Stomach (tissue), 8 donors: ENCODE measurements at regions not wholly inside any gene's neighbourhood (a gene's known extent, or its start where the extent isn't known, plus 50 kb on each side); places are given as distances from the start of the nearest gene placed in this dataset.

ENCODE experiments used
- DNase-seq, 2 donors: peaks; one replicate each; pipeline versions ENCODE4 v3.0.0 to v3.0.0-alpha.2; 2013 to 2019
- H3K27ac ChIP-seq, 5 donors: fragments of 200-600 bp in 4 of 5; sonication (generic) in 4 of 5; one replicate each; pipeline ENCODE4 v1.5.1; 2013 to 2019; ENCODE audit warnings: mild to moderate bottlenecking in 1 of 5, moderate library complexity in 1 of 5
- H3K27me3 ChIP-seq, 3 donors: fragments of 200-600 bp; sonication (generic); one replicate each; pipeline ENCODE4 v1.5.1; 2017 to 2019; ENCODE audit warnings: mixed run types in 1 of 3
- H3K36me3 ChIP-seq, 4 donors: fragments of 200-600 bp; sonication (generic); 1 replicate in 3 of 4; 2 replicates in 1 of 4; pipeline ENCODE4 v1.5.1; 2016 to 2019
- H3K4me1 ChIP-seq, 4 donors: fragments of 200-600 bp; sonication (generic); one replicate each; pipeline ENCODE4 v1.5.1; 2016 to 2019
- H3K4me3 ChIP-seq, 4 donors: fragments of 200-600 bp; sonication (generic) in 3 of 4; one replicate each; pipeline ENCODE4 v1.5.1; 2016 to 2019; ENCODE audit warnings: mild to moderate bottlenecking in 1 of 4
- H3K9me3 ChIP-seq, 4 donors: fragments of 200-600 bp; sonication (generic); one replicate each; pipeline ENCODE4 v1.5.1; 2016 to 2019
- EP300 ChIP-seq: sonication (generic); formaldehyde crosslinking; IDR thresholded peaks from one replicate; pipeline ENCODE4 v1.6.1; 2017; ENCODE audit warnings: antibody characterized with exemption
- POLR2A ChIP-seq, 4 donors: fragments of 450-650 bp; IDR thresholded peaks; one replicate each; pipeline ENCODE4 v1.6.1; 2016; ENCODE audit warnings: antibody characterized with exemption in 4 of 4, control low read depth in 2 of 4, mild to moderate bottlenecking in 1 of 4, moderate library complexity in 1 of 4
- POLR2AphosphoS5 ChIP-seq, 3 donors: sonication (generic); formaldehyde crosslinking; IDR thresholded peaks; one replicate each; pipeline ENCODE4 v1.6.1; 2016; ENCODE audit warnings: antibody characterized with exemption in 3 of 3
- WGBS, 5 donors: extraction: QIAGEN DNeasy Blood & Tissue Kit in 3 of 5; methylation state at CpG; one replicate each; pipeline versions ENCODE4 v1.1.5 to v1.1.7; 2013 to 2018; 5-methylcytosine and 5-hydroxymethylcytosine counted together
- intact Hi-C: fragments of 100-400 bp; cut with DNase I; formaldehyde crosslinking; loops from one replicate; pipeline ENCODE4 v1.15.1; 2023; ENCODE audit warnings: low total_unique reads
- TF ChIP-seq, protein P1 (sequence below), 7 experiments: fragments of 450-650 bp in 4 of 7; fragments of 200-600 bp in 3 of 7; sonication (generic) in 3 of 7; IDR thresholded peaks; one replicate each; pipeline ENCODE4 v1.5.1; 2016 to 2019; ENCODE audit warnings: antibody characterized with exemption in 7 of 7, control low read depth in 2 of 7, mild to moderate bottlenecking in 1 of 7
- donor health status: healthy with polysubstance abuse.
- donor health status: Bipolar disorder and iron deficiency.
- donor health status: healthy.

DNA sequence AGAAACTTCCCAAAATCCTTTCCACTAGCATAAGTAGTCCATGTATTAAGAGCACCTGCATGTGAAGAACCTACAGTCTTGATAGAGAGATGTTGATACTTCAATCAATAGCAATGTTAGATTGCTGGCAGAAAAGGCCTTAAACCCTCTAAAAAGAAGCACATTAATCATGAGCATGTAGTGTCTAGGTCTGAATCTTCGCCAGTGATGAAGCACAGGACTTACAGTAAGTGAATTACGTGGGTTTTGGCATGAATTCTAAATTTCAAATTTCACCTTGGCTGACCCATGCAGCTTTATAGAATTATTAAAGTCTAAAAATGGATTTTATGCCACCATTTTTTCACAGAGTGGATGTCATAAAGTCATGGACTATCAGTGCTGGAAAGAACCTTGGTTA, 791.6 kb upstream of the NOVA1 start:
- DNase-seq, result no peak
- Histone ChIP-seq H3K27me3 (no peaks in the 10 kb centered on the region), H3K4me3 (no peak overlapping the region), H3K9me3 (no peaks in the 10 kb centered on the region), H3K36me3 (no peaks in the 10 kb centered on the region), H3K27ac (no peak overlapping the region), H3K4me1 (no peaks in the 10 kb centered on the region)
- TF ChIP-seq, protein P1, sequence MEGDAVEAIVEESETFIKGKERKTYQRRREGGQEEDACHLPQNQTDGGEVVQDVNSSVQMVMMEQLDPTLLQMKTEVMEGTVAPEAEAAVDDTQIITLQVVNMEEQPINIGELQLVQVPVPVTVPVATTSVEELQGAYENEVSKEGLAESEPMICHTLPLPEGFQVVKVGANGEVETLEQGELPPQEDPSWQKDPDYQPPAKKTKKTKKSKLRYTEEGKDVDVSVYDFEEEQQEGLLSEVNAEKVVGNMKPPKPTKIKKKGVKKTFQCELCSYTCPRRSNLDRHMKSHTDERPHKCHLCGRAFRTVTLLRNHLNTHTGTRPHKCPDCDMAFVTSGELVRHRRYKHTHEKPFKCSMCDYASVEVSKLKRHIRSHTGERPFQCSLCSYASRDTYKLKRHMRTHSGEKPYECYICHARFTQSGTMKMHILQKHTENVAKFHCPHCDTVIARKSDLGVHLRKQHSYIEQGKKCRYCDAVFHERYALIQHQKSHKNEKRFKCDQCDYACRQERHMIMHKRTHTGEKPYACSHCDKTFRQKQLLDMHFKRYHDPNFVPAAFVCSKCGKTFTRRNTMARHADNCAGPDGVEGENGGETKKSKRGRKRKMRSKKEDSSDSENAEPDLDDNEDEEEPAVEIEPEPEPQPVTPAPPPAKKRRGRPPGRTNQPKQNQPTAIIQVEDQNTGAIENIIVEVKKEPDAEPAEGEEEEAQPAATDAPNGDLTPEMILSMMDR (IDR thresholded peaks at IDR 0.05), result no peak
- TF ChIP-seq EP300, result no peak
- TF ChIP-seq POLR2AphosphoS5 (IDR thresholded peaks at IDR 0.05), result no peak
- TF ChIP-seq POLR2A (IDR thresholded peaks at IDR 0.05), result no peak
- intact Hi-C loops, result no loop called here
- 49 to 65% (median 59%) methylated on average over 2 of the region's 2 CpGs for WGBS, 5 donors

DNA sequence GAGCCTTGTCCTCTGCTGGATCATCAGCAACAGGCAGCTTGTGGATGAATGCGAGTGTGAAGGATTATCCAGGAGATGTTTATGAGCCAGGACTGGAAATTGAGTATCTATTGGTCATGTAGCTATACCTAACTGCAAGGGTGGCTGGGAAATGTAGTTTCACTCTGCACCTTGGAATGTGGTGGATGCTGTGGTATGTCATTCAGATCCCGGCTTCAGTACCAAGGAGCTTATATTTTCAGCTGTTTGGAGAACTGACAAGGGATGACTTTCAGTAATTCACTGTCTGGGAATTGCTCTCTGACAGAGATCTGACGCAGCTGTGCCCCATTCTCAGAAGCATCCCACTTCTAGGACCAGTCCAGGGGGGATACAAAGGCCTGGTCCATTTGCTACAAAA, 792.3 kb upstream of the NOVA1 start:
- no peak for DNase-seq
- TF ChIP-seq EP300, result no peak
- TF ChIP-seq POLR2AphosphoS5 (IDR thresholded peaks at IDR 0.05), result no peak
- TF ChIP-seq, protein P1 (IDR thresholded peaks at IDR 0.05), result no peak
- TF ChIP-seq POLR2A (IDR thresholded peaks at IDR 0.05), result no peak
- H3K4me3 ChIP-seq, result no peak overlapping the region
- no peaks in the 10 kb centered on the region for H3K36me3 ChIP-seq
- no peaks in the 10 kb centered on the region for H3K9me3 ChIP-seq
- intact Hi-C loops, result no loop called here
- H3K4me1 ChIP-seq, result no peaks in the 10 kb centered on the region
- no peaks in the 10 kb centered on the region for H3K27me3 ChIP-seq
- H3K27ac ChIP-seq, result no peak overlapping the region
- 60 to 82% (median 66%) methylated on average over 3 of the region's 3 CpGs for whole genome bisulfite sequencing, 5 donors

DNA sequence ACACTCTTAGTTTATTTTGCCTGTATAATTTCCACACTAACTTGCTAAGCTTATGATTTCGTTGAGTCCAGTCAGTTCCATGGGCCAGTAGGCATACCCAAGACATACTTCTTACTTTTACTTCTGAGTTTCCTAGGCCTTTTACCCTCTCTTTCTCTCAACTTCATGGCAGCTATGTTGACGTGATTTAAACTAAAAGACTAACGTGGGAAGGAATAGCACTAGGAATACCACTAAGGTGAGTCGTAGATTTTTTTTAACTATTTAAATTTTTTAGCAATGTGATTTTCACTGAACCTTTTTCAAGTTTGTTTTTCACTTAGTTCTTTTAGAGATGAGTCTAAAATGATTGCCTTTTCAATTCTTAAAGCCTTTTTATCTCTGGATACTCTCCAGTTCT, 793.5 kb upstream of the NOVA1 start:
- H3K4me3 ChIP-seq, result no peak overlapping the region
- no peak for DNase-seq
- TF ChIP-seq EP300 (no peak), POLR2AphosphoS5 (IDR thresholded peaks at IDR 0.05) (no peak), POLR2A (IDR thresholded peaks at IDR 0.05) (no peak)
- TF ChIP-seq, protein P1 (IDR thresholded peaks at IDR 0.05), result no peak
- no peaks in the 10 kb centered on the region for H3K4me1 ChIP-seq
- H3K36me3 ChIP-seq, result no peaks in the 10 kb centered on the region
- H3K27me3 ChIP-seq, result no peaks in the 10 kb centered on the region
- no peaks in the 10 kb centered on the region for H3K9me3 ChIP-seq
- no peak overlapping the region for H3K27ac ChIP-seq
- intact Hi-C loops, result no loop called here
- 75 to 81% (median 77%) methylated on average over 4 of the region's 4 CpGs for WGBS, 5 donors

DNA sequence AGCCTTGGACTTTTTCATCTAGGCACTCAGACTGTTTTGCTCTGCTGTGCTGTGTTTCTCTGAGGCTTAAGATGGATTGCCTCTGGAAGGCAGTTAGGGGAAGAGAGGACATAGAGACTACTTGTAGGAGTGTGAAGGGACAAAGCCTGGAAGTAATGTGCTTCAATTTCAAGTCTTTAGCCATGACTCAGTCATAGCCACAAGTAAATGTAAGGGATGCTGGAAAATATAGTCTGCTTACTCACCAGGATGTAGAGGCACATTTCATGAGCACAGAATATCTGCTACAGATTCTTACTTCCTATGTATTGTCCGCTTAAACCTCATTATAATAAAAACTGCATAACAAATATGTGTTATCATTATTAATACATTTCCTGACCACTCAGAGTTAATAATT, 794.3 kb upstream of the NOVA1 start:
- Histone ChIP-seq H3K9me3 (no peaks in the 10 kb centered on the region), H3K4me3 (no peak overlapping the region), H3K27me3 (no peaks in the 10 kb centered on the region), H3K27ac (no peak overlapping the region), H3K4me1 (no peaks in the 10 kb centered on the region), H3K36me3 (no peaks in the 10 kb centered on the region)
- TF ChIP-seq POLR2AphosphoS5 (IDR thresholded peaks at IDR 0.05), result no peak
- TF ChIP-seq POLR2A (IDR thresholded peaks at IDR 0.05), result no peak
- no peak for TF ChIP-seq EP300
- TF ChIP-seq, protein P1 (IDR thresholded peaks at IDR 0.05), result no peak
- 74 to 98% (median 91%) methylated on average over 1 of the region's 1 CpG for WGBS, 5 donors
- intact Hi-C loops, result no loop called here
- no peak for DNase-seq

DNA sequence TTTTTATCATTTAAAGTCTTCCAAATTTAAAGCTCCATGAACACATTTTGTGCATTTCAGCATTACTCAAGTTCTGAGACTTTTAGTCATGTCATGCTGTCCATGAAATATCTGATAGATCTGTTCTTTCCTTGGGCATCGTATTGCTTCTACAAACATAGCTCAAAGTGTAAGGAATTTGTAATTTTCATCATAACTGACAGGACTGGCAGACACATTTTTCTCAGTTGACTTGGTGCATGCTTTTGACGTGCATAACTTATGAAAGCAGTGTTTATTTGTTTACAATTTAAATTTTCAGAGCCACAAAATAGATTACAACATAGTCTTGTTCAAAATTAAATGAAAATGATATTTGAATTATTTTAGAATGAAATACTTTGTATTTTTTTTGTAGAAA, 812.1 kb upstream of the NOVA1 start:
- TF ChIP-seq EP300, result no peak
- no peak for TF ChIP-seq POLR2AphosphoS5 (IDR thresholded peaks at IDR 0.05)
- no peak for TF ChIP-seq POLR2A (IDR thresholded peaks at IDR 0.05)
- TF ChIP-seq, protein P1 (IDR thresholded peaks at IDR 0.05), result no peak
- Histone ChIP-seq H3K4me3 (no peak overlapping the region), H3K27ac (no peak overlapping the region), H3K9me3 (no peaks in the 10 kb centered on the region), H3K36me3 (no peaks in the 10 kb centered on the region), H3K4me1 (no peaks in the 10 kb centered on the region), H3K27me3 (no peaks in the 10 kb centered on the region)
- intact Hi-C loops, result no loop called here
- WGBS, 5 donors, result 60 to 68% (median 62%) methylated on average over 2 of the region's 2 CpGs
- DNase-seq, result no peak
